Activated B cell treated with CpG ODN at 0.5 μM for 24 hours (primary cell): ENCODE measurements at regions not wholly inside any gene's neighbourhood (a gene's known extent, or its start where the extent isn't known, plus 50 kb on each side); places are given as distances from the start of the nearest gene placed in this dataset.

Experiments used
- ATAC-seq: fragments of 200-7000 bp; cut with Tn5 transposase; one replicate; pipeline ENCODE4 v1.10.0; 2021; ENCODE audit warnings: low read depth, mild to moderate bottlenecking, moderate library complexity
- CTCF ChIA-PET: fragments of 350-600 bp; sonication (Branson Sonifier 250); formaldehyde crosslinking; loops from one replicate; lab custom pipeline; 2021; ENCODE audit warnings: antibody characterized with exemption; lab: Charles Lee
- POLR2A ChIA-PET: fragments of 350-600 bp; sonication (Branson Sonifier 250); formaldehyde crosslinking; loops from one replicate; lab custom pipeline; 2021; ENCODE audit warnings: antibody characterized with exemption; lab: Charles Lee
- DNase-seq: peaks from one replicate; pipeline ENCODE4 v3.0.0; 2022
- H3K27ac Mint-ChIP-seq: one replicate; pipeline ENCODE4 v1.8.0; 2020; ENCODE audit warnings: mixed read lengths
- H3K27me3 Mint-ChIP-seq: one replicate; pipeline ENCODE4 v1.8.0; 2021; ENCODE audit warnings: mixed read lengths
- H3K36me3 Mint-ChIP-seq: one replicate; pipeline ENCODE4 v1.8.0; 2021; ENCODE audit warnings: low read depth, mixed read lengths
- H3K4me1 Mint-ChIP-seq: one replicate; pipeline ENCODE4 v1.8.0; 2021; ENCODE audit warnings: mixed read lengths
- H3K4me3 Mint-ChIP-seq: one replicate; pipeline ENCODE4 v1.8.0; 2020; ENCODE audit warnings: mild to moderate bottlenecking, mixed read lengths
- H3K9me3 Mint-ChIP-seq: one replicate; pipeline ENCODE4 v1.8.0; 2020; ENCODE audit warnings: mixed read lengths
- intact Hi-C: fragments of 100-400 bp; cut with micrococcal nuclease; formaldehyde crosslinking; loops from one replicate; pipeline ENCODE4 v1.15.1; 2024
- TF ChIP-seq, protein P1 (sequence below): fragments of 200-600 bp; IDR thresholded peaks from one replicate; pipeline ENCODE4 v1.8.0; 2022; ENCODE audit warnings: antibody characterized with exemption, mild to moderate bottlenecking

DNA sequence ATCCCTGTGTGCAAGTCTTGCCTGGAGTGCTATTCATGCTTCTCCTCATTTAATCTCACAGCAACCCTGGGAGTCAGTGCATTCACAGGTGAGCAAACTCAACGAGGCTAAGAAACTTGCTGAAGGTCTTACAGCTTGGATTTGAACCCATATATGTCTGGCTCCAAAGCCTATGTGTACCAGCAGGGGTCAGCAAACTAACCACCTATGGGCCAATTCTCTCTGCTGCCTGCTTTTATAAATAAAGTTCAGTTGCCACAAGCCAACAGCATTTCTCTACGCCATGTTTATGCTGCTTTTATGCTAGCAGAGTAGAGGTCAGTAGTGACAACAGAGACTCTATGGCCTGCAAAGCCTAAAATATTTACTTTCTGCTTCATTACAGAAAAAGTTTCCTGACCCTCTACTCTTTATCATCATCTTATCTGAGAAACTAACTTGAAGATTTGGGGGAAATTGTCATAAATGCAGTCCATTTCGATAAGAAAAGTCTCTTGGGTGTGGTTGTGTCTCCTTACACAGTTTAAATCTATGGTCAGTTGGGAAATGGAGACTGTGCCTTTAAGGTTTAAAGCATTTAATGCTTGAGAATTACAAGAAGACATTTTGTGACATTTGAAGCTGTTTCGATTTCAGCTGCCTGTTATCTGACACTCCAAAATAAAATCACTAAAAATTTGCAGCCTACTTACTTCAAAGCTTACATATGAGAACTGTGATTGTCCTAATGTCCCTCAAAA is 137.7 kb downstream of the PRELID2 start:
- intact Hi-C loops: loop anchor here (5.0 kb wide), 2 partner anchors 130 to 730 kb away; no protein-coding TSS in a partner anchor
- Mint-ChIP-seq H3K4me1 (no peaks in the 10 kb centered on the region), H3K27me3 (no peaks in the 10 kb centered on the region), H3K27ac (no peak overlapping the region), H3K36me3 (no peaks in the 10 kb centered on the region), H3K9me3 (no peaks in the 10 kb centered on the region), H3K4me3 (no peak overlapping the region)
- ChIA-PET POLR2A (no interaction called here), CTCF (interaction anchor here (1.8 kb wide), 1 partner anchor 128 kb away, joined by 4 read pairs; no protein-coding TSS in a partner anchor)
- TF ChIP-seq, protein P1, sequence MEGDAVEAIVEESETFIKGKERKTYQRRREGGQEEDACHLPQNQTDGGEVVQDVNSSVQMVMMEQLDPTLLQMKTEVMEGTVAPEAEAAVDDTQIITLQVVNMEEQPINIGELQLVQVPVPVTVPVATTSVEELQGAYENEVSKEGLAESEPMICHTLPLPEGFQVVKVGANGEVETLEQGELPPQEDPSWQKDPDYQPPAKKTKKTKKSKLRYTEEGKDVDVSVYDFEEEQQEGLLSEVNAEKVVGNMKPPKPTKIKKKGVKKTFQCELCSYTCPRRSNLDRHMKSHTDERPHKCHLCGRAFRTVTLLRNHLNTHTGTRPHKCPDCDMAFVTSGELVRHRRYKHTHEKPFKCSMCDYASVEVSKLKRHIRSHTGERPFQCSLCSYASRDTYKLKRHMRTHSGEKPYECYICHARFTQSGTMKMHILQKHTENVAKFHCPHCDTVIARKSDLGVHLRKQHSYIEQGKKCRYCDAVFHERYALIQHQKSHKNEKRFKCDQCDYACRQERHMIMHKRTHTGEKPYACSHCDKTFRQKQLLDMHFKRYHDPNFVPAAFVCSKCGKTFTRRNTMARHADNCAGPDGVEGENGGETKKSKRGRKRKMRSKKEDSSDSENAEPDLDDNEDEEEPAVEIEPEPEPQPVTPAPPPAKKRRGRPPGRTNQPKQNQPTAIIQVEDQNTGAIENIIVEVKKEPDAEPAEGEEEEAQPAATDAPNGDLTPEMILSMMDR: no peak
- DNase-seq: no peak
- ATAC-seq: no peak

DNA sequence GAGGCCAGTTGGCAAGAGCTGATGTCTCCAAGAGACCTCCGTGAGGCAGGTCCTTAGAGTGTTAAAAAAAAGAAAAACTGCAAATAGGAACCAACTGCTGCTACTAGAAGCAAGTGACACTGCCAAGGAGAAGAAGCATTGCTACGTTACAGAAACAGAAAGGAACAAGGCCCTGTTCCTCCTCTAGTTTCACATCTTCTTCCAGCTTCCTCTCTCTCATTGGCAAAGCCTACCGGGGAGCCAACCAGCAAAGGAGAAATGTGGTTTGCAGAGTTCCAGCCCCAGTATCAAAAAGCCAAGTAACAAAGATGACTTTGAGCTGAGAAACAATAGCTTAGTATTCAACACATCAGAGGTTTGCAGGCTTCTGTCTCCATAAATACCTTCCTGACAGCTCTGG is 145.9 kb downstream of the PRELID2 start:
- ChIA-PET POLR2A (no interaction called here), CTCF (interaction anchor here (1.1 kb wide), 1 partner anchor 8 kb away, joined by 3 read pairs; no protein-coding TSS in a partner anchor)
- Mint-ChIP-seq H3K9me3 (no peaks in the 10 kb centered on the region), H3K36me3 (no peaks in the 10 kb centered on the region), H3K27me3 (no peaks in the 10 kb centered on the region), H3K4me1 (peaks cover 9% of the 10 kb centered on the region), H3K4me3 (no peak overlapping the region), H3K27ac (no peak overlapping the region)
- ATAC-seq (peak; percentile 42), DNase-seq (no peak)
- intact Hi-C loops: no loop called here
- TF ChIP-seq, protein P1: no peak

DNA sequence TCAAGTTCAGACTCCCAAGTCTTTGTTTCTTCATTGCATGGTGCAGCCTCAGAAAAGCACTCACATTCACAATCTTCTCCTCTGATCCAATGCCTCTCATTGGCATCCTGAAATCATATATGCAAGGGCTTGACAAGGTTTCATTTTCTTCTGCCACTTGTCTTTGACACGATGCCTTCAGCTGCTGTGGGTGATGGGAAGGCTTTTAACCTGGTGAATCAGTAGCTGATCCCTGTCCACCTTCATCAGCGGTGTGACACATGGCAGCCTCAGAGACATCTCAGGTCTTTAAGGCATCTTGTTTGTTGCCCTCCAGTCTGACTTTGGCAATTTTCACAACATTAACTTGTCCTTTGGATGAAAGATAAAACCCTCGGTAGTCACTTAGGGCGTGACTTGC is 147.2 kb downstream of the PRELID2 start:
- Mint-ChIP-seq H3K9me3 (no peaks in the 10 kb centered on the region), H3K4me3 (no peak overlapping the region), H3K27ac (no peak overlapping the region), H3K36me3 (no peaks in the 10 kb centered on the region), H3K4me1 (peaks cover 9% of the 10 kb centered on the region), H3K27me3 (no peaks in the 10 kb centered on the region)
- TF ChIP-seq, protein P1: no peak
- ATAC-seq: no peak
- intact Hi-C loops: no loop called here
- DNase-seq: no peak
- CTCF ChIA-PET: no interaction called here
- POLR2A ChIA-PET: no interaction called here

DNA sequence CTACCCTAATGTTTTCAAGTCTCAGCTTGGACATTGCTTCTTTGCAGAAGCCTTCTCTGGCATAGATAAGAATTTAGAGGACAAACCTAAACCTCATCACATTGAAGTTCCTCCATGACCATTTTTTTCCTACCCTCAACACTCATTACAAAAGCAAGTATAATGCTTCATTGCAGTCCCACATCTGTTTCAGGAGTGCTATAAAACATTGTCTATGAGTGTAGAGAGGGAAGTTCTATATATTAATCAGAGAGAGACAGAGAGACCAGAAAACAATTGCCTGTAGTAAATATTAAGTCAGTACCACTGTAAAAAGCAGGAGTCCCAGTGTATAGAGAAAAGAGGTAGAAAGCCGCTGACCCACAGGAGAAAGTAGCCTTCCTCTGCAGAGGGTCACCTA is 149.7 kb downstream of the PRELID2 start:
- H3K4me1 Mint-ChIP-seq: peaks cover 9% of the 10 kb centered on the region
- ChIA-PET POLR2A (no interaction called here), CTCF (no interaction called here)

DNA sequence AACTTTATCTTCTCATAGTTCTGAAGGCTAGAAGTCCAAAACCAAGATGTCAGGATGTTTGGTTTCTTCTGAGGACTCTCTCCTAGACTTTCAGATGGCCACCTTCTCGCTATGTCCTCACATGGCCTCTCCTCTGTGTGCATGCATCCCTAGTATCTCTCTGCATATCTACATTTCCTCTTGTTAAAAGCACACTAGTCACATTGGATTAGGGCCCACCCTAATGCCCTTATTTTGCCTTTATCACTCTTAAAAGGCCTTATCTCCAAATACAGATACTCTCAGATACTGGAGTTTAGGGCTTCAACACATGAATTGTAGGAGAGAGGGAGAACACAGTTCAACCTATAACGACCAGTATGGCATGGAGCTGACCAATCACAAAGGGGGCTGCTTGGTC is 151.7 kb downstream of the PRELID2 start:
- H3K4me1 Mint-ChIP-seq: no peaks in the 10 kb centered on the region
- no peaks in the 10 kb centered on the region for H3K9me3 Mint-ChIP-seq
- TF ChIP-seq, protein P1: no peak
- CTCF ChIA-PET: no interaction called here
- intact Hi-C loops: no loop called here
- POLR2A ChIA-PET: no interaction called here
- DNase-seq: no peak
- ATAC-seq: no peak
- no peak overlapping the region for H3K4me3 Mint-ChIP-seq
- peaks cover 4% of the 10 kb centered on the region for H3K27me3 Mint-ChIP-seq
- no peak overlapping the region for H3K27ac Mint-ChIP-seq
- H3K36me3 Mint-ChIP-seq: no peaks in the 10 kb centered on the region

More for the DNA sequence above, 149.7 kb downstream of the PRELID2 start:
- TF ChIP-seq, protein P1: no peak
- Mint-ChIP-seq H3K27me3 (no peaks in the 10 kb centered on the region), H3K4me3 (no peak overlapping the region), H3K9me3 (no peaks in the 10 kb centered on the region), H3K36me3 (no peaks in the 10 kb centered on the region), H3K27ac (no peak overlapping the region)
- DNase-seq (no peak), ATAC-seq (no peak)
- intact Hi-C loops: no loop called here
